Colonic mucosa (tissue), 4 donors: ENCODE measurements at regions not wholly inside any gene's neighbourhood (a gene's known extent, or its start where the extent isn't known, plus 50 kb on each side); places are given as distances from the start of the nearest gene placed in this dataset.

Experiments used
- DNase-seq: peaks from one replicate; pipeline ENCODE4 v3.0.0-alpha.2; 2020
- H3K27ac ChIP-seq: fragments of 200-600 bp; one replicate; pipeline ENCODE4 v1.8.0; 2021
- H3K27me3 ChIP-seq: fragments of 200-600 bp; one replicate; pipeline ENCODE4 v1.8.0; 2021
- H3K36me3 ChIP-seq: fragments of 200-600 bp; one replicate; pipeline ENCODE4 v1.8.0; 2021
- H3K4me1 ChIP-seq: fragments of 200-600 bp; one replicate; pipeline ENCODE4 v1.8.0; 2021; ENCODE audit warnings: mild to moderate bottlenecking
- H3K4me3 ChIP-seq: fragments of 200-600 bp; one replicate; pipeline ENCODE4 v1.8.0; 2021
- H3K9ac ChIP-seq, 2 donors: one replicate each; pipeline ENCODE4 v1.7.0; 2013; ENCODE audit warnings: control low read depth in 2 of 2, low read depth in 2 of 2, low read length in 2 of 2
- H3K9me3 ChIP-seq: fragments of 200-600 bp; one replicate; pipeline ENCODE4 v1.8.0; 2021
- CTCF ChIP-seq: fragments of 200-600 bp; IDR thresholded peaks from one replicate; pipeline ENCODE4 v1.8.0; 2022; ENCODE audit warnings: antibody characterized with exemption, mild to moderate bottlenecking
- intact Hi-C: fragments of 100-400 bp; cut with DNase I; formaldehyde crosslinking; loops from one replicate; pipeline ENCODE4 v1.14.1; 2022
- donor health status: healthy.
- donor health status: DM: no; HTN: no; CAD: no.
- donor health status: DM: no; HTN: no; CAD: no.

- H3K9ac ChIP-seq: no peak overlapping the region
- H3K4me3 ChIP-seq: no peak overlapping the region
- no peak for TF ChIP-seq CTCF
- H3K9me3 ChIP-seq: no peaks in the 10 kb centered on the region
- DNase-seq: no peak
- no peak overlapping the region for H3K27ac ChIP-seq
- no peaks in the 10 kb centered on the region for H3K27me3 ChIP-seq
- no peaks in the 10 kb centered on the region for H3K36me3 ChIP-seq
- H3K4me1 ChIP-seq: no peaks in the 10 kb centered on the region
- intact Hi-C loops: no loop called here
Measured at GRCh38 chr15:81524496-81524895, 150.5 kb upstream of the TMC3 start.

DNA sequence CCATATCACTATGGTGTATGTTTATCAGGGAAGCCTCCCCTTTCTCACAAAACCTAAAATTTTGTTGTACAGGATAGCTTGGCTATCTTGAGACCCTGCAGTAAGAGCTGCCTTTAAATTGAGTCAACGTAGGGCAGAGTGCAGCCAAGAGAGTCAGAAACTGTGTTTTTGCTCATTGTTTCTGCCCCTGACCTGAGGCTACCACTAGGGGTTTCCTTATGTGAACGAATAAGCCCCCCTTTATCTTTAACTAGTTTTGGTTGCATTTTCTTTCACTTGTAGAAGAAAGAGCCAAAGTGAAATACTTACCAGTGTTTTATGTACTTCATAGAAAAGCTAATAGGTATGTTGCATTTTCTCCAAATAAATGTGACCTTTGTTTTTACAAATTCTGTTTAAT is 149.9 kb upstream of the TMC3 start:
- no peaks in the 10 kb centered on the region for H3K27me3 ChIP-seq
- no peaks in the 10 kb centered on the region for H3K36me3 ChIP-seq
- H3K9ac ChIP-seq: no peak overlapping the region
- no peak overlapping the region for H3K4me3 ChIP-seq
- intact Hi-C loops: no loop called here
- TF ChIP-seq CTCF: no peak
- no peak overlapping the region for H3K27ac ChIP-seq
- no peaks in the 10 kb centered on the region for H3K9me3 ChIP-seq
- no peak for DNase-seq
- H3K4me1 ChIP-seq: no peaks in the 10 kb centered on the region

- no peak overlapping the region for H3K9ac ChIP-seq
- H3K4me1 ChIP-seq: no peaks in the 10 kb centered on the region
- no peak for DNase-seq
- no peaks in the 10 kb centered on the region for H3K9me3 ChIP-seq
- no peak for TF ChIP-seq CTCF
- intact Hi-C loops: no loop called here
- no peaks in the 10 kb centered on the region for H3K36me3 ChIP-seq
- H3K27me3 ChIP-seq: no peaks in the 10 kb centered on the region
- no peak overlapping the region for H3K27ac ChIP-seq
- no peak overlapping the region for H3K4me3 ChIP-seq
Measured at GRCh38 chr15:81520480-81520879, 146.5 kb upstream of the TMC3 start.

GRCh38 chr15:81516461-81516860 is 142.4 kb upstream of the TMC3 start:
- Histone ChIP-seq H3K36me3 (no peaks in the 10 kb centered on the region), H3K4me3 (no peak overlapping the region), H3K27ac (no peak overlapping the region), H3K9ac (no peak overlapping the region), H3K9me3 (no peaks in the 10 kb centered on the region), H3K27me3 (no peaks in the 10 kb centered on the region), H3K4me1 (no peaks in the 10 kb centered on the region)
- no peak for TF ChIP-seq CTCF
- intact Hi-C loops: no loop called here
- DNase-seq: no peak

DNA sequence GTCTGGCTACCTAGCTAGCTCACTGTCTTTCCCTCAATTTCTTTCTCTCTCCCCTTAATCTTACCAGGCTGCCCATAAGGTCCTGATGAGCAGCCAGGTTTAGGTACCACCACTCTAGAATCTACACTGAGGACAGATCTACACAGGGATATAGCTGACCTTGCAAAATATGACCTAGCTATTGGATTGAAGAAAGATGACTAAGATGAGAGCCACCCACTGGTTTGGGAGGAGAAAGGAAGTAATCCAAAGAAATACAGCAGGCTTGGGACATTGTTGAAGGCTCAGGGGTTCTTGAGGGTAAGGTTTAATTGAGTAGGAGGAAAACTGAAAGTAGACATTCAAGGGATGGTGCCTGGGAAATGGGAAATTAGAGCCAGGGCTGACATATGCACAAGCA is 142.0 kb upstream of the TMC3 start:
- H3K9me3 ChIP-seq: no peaks in the 10 kb centered on the region
- intact Hi-C loops: no loop called here
- H3K27ac ChIP-seq: no peak overlapping the region
- no peak for DNase-seq
- H3K9ac ChIP-seq: no peak overlapping the region
- H3K4me1 ChIP-seq: no peaks in the 10 kb centered on the region
- no peak overlapping the region for H3K4me3 ChIP-seq
- H3K27me3 ChIP-seq: no peaks in the 10 kb centered on the region
- no peaks in the 10 kb centered on the region for H3K36me3 ChIP-seq
- TF ChIP-seq CTCF: no peak

- H3K4me1 ChIP-seq: no peaks in the 10 kb centered on the region
- H3K27ac ChIP-seq: no peak overlapping the region
- no peaks in the 10 kb centered on the region for H3K9me3 ChIP-seq
- H3K9ac ChIP-seq: no peak overlapping the region
- H3K36me3 ChIP-seq: no peaks in the 10 kb centered on the region
- TF ChIP-seq CTCF: no peak
- DNase-seq: no peak
- no peak overlapping the region for H3K4me3 ChIP-seq
- intact Hi-C loops: no loop called here
- H3K27me3 ChIP-seq: no peaks in the 10 kb centered on the region
Measured at GRCh38 chr15:81514725-81515124, 140.7 kb upstream of the TMC3 start.
